NCI-H2171 treated with DMSO at 0.1 percent for 48 hours (cell line): ENCODE measurements at regions not wholly inside any gene's neighbourhood (a gene's known extent, or its start where the extent isn't known, plus 50 kb on each side); places are given as distances from the start of the nearest gene placed in this dataset.

Experiments
- DNase-seq: peaks from one replicate; lab custom pipeline; 2025; lab: John Stamatoyannopoulos, UW

- peak; percentile 71 for DNase-seq
Measured at GRCh38 chr9:82621447-82621846, 441.5 kb downstream of the RASEF start.

GRCh38 chr9:82637368-82637767 lies 425.6 kb downstream of the RASEF start:
- DNase-seq, result no peak

GRCh38 chr9:82645600-82645999 lies 417.3 kb downstream of the RASEF start:
- peak; percentile 16 for DNase-seq

DNA sequence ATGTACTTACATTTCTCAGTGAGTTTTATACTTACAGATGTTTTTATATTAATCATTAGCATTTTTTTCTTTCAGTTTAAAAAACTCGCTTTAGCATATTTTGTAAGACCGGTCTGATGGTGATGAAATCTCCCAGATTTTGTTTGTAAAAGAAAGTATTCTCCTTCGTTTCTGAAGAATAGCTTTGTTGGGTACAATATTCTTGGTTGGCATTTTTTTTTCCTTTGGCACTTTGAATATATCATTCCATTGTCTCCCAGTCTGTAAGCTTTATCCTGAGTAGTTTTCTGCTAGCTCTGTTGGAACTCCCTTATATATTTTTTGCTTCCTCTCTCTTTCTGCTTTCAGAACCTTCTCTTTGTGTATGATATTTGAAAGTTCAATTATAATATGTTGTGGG lies 412.6 kb downstream of the RASEF start:
- DNase-seq, result no peak

DNA sequence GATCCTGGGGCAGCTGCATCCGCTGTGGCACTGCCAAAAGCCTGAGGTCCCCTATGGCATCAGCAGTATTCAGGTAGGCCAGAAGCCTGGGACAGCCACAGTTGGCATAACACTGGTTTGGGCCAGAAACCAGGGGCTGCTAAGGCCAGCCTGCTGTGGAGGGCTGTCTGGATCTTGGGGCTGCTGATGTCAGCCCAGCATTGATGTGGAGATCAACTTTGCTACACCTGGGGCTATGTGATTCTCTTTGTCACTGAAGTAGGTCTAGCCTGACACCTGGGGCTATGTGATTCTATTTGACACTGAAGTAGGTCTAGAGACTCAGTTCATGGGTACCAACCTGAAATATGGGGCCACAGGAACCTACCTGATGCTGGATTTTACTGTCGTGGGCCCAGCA lies 411.5 kb downstream of the RASEF start:
- no peak for DNase-seq

GRCh38 chr9:82665324-82665723 lies 397.6 kb downstream of the RASEF start:
- no peak for DNase-seq

DNA sequence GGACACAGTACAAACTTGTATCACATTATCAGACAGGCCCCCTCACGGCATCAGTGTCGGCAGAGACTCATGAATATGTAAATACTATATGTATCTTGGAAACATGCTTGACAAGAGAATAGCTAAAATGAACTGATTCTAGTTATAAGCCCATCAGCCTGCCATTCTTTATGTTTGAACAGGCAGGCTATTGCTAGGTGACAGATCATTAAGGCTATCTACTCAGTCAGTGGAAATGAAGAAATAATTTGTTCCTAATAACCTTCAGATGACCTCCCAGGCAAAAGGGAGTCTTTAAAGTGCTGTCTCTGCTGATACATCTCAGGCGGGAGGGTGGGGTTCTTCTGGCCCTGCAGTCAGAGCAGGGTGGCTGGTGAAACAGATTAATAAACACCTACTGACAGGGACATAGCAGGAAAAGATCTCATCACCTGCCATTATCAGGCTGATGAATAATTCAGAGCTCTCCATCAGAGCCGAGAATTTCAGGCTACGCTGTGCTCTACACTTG lies 394.2 kb downstream of the RASEF start:
- no peak for DNase-seq

DNA sequence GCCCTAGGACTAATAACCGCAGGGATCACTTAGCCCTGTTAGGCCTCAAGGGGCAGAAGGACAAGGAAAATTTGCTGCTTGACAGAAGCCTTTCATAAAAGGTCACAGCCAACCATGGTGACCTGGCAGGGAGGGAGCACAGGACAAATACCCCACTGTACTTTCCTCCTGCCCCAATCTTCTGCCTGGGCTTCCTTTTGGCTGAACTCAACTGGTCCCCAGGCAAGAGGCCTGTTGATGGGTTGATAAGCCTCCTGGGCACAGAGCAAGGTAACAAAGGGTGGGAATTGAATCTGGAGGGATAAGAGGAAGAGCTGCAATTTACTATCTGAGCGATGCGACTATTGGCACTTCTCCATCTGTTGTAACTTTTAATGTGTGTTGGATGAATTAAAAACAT lies 392.9 kb downstream of the RASEF start:
- DNase-seq, result no peak

- DNase-seq, result no peak
Measured at GRCh38 chr9:82670726-82671125, 392.2 kb downstream of the RASEF start.

DNA sequence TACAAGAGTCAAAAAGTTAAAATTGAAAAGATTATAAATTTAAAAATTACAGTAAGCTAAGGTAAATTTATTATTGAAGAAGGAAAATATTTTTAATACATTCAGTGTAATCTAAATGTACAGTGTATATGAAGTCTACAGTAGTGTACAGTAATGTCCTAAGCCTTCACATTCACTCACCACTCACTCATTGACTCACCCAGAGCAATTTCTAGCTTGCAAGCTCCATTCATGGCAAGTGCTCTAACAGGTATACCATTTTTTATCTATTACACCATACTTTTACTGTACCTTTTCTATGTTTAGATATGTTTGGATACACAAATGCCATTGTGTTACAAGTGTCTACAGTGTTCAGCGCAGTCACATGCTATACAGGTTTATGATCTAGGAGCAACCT lies 389.7 kb downstream of the RASEF start:
- DNase-seq, result no peak

DNA sequence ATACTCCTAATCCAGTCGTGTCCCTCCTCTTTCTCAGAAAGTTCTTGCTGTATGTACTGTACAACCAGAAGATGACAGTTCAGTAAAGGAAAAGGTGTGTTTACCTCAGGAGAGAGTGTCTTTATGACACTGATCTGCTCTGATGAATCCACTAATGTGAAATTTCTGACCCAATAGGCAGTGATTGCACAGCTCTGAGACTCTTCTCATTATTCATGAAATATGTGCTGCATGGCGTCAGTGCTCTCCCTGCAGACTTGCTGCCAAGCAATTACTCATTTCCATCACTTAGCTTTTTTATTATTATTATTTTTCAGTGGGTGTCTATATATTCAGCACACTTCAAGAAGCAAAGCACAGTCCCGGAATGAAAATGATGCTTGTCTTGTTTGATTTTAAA lies 389.0 kb downstream of the RASEF start:
- no peak for DNase-seq

- no peak for DNase-seq
Measured at GRCh38 chr9:82675102-82675501, 387.8 kb downstream of the RASEF start.

DNA sequence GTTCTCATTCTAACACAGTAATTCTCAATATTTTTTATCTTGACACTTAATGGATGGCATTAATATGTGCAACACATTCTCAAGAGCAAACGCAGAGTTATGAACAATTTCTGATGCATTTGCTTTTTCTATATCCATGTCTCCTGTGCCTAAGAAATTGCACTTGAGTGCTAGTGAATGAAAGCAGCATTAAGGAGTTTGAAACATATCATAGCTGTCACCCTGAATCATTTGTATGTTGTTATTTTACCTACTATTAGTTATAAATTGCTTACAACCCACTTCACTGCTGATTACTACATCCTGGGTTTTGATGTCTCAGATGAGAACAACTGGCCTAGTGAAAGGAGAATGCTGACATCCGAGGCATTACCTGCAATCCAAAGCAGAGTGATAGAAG lies 387.3 kb downstream of the RASEF start:
- no peak for DNase-seq

- DNase-seq, result no peak
Measured at GRCh38 chr9:82677086-82677485, 385.9 kb downstream of the RASEF start.

- DNase-seq, result peak; percentile 6
Measured at GRCh38 chr9:82679472-82679871, 383.5 kb downstream of the RASEF start.

- DNase-seq, result peak; percentile 85
Measured at GRCh38 chr9:82680179-82680935, 382.6 kb downstream of the RASEF start.

- DNase-seq, result no peak
Measured at GRCh38 chr9:82681809-82682208, 381.1 kb downstream of the RASEF start.

- peak; percentile 24 for DNase-seq
Measured at GRCh38 chr9:82682431-82682830, 380.5 kb downstream of the RASEF start.

DNA sequence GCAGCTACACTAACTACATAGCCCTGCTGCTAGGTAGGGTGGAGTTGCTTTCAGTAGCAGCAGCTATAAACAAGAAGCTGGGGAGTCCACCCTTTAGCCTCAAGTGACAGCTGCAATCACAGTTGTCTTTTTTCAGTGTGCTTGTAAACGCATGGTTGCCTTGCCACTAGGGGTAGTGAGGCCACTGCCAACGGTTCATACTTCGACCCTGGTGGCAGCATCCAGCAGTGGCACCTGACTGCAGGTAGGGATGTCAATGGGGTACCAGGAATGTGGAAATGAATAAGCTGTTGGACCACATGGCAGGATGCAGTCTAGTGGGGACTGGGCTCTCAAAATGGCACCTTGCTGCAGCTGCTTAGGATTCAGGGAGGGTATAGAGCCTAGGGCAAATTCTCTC lies 367.2 kb downstream of the RASEF start:
- DNase-seq, result no peak

GRCh38 chr9:82706786-82707185 lies 356.2 kb downstream of the RASEF start:
- no peak for DNase-seq

DNA sequence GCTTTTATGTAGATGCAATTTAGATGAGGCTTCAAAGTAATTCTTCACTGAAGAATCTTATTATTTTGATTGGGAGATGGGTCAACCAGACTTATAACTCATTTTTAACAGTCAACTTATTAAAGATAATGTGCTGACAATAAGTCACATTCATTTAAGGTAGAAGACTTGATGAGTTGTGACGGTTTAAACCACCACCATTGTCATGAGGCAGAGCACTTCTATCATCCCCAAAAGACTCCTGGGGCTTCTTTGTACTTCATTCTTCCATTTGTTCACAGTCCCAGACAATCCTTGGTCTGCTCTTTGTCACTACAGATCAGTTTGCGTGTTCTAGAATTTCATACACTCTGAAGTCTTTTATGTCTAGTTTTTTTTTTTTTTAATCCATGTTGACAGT lies 346.1 kb downstream of the RASEF start:
- DNase-seq, result no peak

DNA sequence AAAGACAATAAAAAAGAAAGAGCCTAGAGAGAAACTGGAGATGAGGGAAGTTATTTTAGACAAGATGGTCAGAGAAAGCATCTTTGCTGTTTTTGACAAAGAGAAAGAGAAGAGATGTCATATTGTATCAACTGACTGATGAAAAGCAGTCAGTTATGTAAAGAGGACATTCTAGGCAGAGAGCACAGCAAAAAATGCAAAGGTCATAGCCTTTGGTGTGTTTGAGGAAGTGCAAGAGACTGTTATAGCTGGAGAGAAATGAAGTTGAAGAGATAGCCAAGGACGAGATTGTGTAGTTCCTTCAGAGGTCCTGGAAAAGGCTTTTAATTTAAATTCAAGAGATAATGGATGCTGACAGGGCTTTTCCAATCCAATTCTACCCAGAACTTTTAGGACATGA lies 342.4 kb downstream of the RASEF start:
- no peak for DNase-seq

GRCh38 chr9:82721593-82721992 lies 341.3 kb downstream of the RASEF start:
- no peak for DNase-seq

DNA sequence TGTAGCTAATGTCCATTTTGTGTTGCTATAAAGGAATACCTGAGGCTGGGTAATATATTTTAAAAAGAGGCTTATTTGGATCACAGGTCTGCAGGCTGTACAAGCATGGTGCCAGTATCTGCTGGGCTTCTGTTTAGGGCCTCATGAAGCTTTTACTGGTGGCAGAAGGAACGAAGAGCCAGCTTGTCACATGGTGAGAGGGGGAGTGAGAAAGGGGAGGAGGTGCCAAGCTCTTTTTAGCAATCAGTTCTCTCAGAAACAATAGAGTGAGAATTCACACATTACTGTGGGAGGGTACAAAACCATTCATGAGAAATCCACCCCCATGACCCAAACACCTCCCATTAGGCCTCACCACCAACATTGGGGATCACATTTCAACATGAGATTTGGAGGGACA lies 340.9 kb downstream of the RASEF start:
- no peak for DNase-seq
